AML-193 (cell line): ENCODE measurements at regions not wholly inside any gene's neighbourhood (a gene's known extent, or its start where the extent isn't known, plus 50 kb on each side); places are given as distances from the start of the nearest gene placed in this dataset.
A peak's percentile ranks its signal among the peaks of the same experiment; 100 is the strongest.
"Not testable (repeated sequence)": the region's sequence is repeated elsewhere in the genome, so short reads cannot be mapped to it uniquely, and the experiment has no call there.

ENCODE experiments used
- DNase-seq, 2 experiments: peaks; one replicate each; lab custom pipeline; 2025; lab: John Stamatoyannopoulos, UW

DNA sequence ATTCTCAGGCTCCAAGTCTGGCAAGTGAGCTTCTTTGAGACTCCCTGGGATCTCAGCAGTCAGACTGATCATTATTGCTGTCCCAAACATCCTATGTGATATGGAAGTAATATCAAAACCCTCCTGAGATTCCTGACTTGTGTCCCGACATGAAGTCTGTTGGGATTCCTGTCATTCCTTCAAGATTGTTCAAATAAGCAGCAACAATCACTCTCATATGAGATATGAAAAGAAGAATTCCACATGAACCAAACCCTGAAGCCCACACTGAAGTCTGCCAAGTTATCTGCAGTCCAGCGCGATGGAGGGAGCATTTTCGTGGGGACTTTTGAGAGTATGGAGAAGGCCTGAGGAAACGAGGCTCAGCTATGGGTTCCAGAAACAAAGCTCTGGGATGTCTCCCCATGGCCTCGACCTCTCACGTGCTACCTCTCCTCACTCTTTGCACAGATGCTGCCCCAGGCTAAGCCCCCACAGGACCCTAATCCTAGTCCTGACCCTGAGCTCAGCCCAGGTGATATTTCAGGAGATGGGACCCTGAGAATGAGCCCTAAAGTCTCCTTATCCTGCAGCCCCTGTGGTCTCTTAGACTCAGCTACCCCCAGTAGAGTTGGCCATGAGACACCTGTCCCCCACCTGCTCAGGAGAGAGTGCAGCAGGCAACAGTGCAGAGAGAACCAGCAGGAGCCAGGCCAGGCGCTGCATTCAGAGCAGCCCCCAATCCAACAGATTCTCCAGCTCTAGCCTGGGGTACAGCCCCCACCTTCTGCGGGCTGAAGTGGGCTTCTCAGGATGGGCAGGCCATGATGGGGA, 100.2 kb downstream of the GGTLC2 start:
- DNase-seq: no peak

DNA sequence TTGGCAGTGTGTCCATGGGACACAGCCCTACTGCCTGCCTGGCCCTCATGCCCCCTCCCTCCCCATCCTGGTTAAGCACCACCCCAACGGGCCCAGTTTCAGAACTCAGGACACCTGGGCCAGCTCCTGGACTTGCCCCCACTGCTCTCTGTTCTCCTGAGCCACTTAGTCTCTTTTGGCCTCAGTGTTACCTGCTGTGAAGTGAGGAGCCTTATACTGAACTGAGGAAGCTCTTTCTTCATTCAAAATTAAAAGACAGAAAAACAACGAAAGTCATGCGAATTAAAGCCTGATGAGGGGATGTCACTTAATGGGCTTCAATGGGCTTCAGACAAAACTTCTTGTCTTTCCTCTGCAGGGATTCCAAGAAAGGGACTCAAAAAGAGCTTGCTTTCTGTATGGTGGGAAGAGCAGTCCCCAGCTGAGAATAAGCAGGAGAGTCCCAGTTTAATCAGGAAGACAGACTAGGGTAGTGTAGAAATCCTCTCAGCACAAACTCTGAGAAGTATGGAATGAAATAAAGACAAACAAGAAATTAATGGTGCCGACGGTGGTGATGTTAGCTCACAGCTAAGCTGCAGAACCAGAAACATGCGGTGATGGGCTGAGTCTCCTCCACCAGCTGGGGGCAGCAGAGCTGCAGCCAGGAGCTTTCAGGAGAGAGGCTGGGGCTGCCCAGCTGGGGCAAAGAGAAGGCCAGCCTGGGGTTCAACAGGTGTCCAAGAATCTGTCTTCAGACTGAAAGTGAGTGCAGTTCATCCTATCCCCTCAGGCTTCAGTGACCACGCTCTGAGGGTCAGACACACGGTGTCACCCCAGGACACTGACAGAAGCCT, 101.0 kb downstream of the GGTLC2 start:
- DNase-seq: peak in 1 of 2 experiments; percentile 1

DNA sequence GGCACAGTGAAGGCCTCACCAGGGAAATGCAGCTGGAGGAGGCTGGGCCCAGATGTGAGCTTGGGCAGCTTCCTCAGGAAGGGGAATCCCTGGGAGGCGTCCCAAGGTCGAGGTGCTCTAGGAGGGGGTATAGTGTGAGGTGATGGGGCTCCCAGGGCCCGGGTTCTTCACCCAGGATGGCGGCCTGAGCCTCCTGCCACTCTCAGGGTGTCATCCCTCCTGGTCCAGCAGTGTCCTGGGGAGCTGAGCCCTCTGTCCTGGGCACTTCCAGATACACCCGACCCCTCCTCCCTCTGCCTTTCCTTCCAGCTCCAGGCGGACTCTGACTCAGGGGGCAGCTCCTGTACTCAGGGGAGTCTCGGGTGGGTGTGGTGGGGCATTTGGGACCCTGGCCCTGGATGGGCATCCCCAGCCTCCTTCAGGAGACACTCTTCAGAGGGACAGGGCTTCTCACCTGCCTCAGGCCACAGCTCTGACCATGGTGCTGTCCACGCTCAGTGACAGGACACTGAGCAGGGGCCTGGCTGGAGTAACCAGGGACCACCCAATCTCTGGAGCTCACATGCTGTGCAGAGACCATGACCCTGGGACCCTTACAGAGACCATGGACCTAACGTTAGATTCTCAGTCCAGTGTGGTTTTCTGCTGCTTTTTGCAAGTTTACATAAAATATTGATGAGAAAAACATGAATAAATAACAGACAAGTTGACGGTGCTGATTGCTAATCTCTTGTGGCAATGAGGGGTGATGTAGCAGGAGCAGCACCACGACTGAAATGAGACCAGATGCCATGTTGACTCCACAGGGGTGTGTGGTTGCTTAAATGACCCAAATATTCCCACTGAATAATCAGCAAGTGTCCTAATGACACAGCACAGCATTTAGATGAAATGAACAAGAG, 101.9 kb downstream of the GGTLC2 start:
- no peak for DNase-seq

DNA sequence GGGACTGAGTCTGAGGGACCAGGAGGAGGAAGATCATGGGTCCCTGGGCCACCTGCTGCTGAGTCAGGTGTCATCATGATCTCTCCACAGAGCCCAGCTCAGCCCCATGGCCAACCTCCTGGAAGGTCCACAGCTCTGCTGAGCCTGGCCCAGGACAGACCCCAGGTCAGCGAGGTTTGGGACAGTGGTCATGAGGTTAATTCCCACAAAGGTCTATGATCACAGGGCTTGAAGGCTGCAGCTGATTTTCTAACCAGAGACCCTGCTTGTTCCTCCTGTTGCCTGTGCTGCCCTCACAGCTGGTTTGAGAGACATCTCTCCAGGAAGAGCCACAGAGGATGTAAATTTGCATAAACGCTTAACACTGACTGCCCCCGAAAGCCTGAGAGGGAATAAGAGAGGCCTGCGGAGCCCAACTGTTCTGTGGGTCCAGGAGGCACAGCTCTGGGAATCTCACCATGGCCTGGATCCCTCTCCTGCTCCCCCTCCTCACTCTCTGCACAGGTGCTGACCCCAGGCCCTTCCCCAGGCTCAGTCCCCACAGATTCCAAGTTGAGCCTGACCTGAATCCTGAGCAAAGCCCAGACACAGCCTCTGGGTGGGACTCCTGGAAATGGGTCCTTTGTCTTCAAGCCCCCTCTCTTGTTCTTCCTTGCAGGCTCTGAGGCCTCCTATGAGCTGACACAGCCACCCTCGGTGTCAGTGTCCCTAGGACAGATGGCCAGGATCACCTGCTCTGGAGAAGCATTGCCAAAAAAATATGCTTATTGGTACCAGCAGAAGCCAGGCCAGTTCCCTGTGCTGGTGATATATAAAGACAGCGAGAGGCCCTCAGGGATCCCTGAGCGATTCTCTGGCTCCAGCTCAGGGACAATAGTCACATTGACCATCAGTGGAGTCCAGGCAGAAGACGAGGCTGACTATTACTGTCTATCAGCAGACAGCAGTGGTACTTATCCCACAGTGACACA, 102.8 kb downstream of the GGTLC2 start:
- no peak for DNase-seq

DNA sequence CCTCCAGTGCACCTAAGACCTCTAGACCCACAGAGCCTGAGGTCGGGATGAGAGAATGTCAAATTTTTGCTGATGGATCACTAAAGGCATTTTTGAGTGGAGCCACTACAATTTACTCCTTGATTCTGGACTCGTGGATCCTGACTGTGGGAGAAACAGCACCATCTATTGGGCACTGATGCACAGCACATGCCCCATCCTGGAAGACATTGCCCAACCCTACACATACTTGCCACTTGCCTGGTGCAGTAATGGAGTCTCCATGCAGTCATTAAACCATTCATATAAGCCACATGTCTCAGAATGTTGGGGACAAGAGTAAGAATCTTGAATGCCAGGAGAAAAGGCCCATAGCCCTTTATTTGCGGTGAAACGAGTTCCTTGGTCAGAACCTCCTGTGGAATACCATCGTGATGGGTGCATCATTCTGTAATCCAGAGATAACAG, 103.9 kb downstream of the GGTLC2 start:
- peak; percentile 17 to 23 for DNase-seq

DNA sequence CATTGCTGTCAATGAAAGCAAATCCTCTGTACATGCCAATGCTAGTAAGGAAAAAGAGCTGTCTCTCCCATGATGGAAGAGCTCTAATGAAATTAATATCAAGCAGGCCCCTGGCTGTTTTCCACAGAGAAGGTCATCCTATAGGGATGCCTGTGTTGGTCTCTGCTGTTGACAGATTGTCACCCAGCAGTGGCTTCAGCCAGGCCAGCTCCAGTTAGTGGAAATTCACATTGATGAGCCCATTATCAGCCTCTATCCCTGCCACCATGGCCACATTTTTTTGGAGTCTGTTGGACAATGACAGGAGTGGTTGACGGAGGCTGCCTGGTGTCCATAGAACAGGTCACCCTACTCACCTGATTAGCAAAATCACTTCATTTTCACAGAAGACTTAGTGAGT, 104.3 kb downstream of the GGTLC2 start:
- no peak for DNase-seq

DNA sequence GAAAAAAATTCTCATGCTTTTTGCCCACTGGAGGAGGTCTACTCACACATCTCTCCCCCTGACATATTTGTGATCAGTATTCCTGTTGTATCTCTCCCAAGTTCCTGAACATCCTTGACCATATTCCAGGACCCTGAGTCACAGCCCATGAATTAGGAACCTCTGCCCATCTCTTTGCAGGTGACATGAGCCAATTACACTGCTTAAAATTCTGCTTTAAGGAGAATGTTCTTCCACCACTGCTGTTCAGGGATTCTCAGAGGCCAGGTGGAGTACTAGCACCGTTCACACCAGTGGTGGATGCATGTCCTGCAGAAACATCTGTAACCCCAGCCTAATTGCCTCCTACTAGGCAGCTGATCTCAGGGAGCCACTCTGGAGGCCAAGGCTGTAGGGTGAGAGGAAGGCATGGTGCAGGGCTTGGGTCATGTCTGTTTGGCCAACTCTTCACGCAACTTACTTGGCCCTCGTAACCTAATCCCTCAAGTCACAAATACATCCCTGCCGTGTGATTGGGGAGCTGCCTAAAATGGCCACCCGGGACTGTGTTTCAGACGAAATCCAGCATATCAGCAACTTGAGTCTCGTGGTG, 104.8 kb downstream of the GGTLC2 start:
- no peak for DNase-seq

DNA sequence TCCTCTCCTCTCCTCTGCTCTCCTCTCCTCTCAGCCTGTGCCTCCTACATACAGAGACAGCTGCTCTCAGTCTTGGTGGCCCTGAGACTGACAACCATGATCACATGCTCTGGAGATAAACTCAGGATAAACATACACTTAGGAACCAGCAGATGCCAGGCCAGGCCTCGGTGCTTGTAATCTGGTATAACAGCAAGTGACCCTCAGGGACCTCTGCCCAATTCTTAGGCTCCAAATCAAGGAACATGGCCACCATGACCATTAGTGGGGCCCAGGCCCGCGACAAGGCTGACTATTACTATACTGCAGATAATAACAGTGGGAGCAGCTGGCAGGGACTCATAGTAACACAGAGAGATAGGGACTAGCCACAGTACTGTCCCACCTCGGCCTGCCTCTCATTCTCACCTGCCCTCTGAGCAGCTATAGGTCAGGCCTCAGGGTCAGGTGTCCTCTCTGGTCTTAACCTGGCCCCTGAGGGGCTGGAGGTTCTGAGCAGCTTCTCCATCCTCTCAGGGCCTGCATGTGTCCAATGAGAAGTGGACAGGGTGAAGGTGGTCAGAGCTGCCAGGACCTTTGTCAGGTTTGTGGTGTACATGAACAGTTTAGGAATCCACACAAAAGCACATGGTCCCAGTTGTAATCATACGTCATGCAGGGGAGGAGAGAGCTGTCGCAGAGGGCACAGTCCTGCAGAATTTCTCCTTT, 106.1 kb downstream of the GGTLC2 start:
- DNase-seq: no peak

DNA sequence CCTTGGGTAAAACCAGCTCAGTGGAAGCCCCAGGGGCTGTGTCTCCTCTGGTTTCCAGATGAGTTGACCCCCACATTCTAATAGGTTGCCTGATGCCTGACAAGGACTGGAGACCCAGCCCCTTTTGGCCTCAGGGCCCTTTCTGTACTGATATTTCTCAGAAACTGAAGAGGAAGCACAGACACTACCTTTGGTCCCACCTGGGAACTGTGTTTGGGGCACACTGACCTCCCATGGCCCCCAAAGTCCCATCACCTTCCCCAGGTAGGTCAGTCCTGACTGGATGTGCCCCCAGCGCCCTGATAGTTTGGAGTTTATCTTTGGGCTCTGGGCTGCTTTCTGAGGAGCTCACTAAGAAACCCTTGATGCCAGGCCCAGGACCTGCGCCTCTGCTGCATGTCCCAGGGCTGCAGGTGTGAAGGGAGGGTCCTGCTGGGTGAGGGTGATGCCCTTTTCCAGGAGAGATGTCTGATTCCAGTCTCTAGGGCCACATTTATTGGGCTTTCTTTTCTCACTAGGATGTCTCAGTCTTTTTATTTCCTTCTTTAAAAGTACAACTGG, 106.7 kb downstream of the GGTLC2 start:
- DNase-seq: no peak

DNA sequence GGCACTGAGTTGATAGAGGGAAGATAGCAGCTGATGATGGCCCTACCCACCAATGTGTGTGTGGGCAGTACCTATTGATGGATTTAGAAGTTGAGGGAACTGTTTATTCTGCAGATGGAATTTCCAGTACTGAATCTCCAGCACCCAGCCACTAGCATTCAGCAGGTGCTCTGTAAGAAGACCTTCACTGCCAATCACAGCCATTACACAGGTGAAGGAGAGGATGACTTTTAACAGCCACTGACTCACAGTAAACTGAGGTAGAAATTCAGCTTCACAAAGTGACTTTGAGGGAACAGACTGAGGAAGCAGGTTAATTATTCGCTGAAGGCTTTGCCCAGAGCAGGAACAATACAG, 107.8 kb downstream of the GGTLC2 start:
- no peak for DNase-seq

DNA sequence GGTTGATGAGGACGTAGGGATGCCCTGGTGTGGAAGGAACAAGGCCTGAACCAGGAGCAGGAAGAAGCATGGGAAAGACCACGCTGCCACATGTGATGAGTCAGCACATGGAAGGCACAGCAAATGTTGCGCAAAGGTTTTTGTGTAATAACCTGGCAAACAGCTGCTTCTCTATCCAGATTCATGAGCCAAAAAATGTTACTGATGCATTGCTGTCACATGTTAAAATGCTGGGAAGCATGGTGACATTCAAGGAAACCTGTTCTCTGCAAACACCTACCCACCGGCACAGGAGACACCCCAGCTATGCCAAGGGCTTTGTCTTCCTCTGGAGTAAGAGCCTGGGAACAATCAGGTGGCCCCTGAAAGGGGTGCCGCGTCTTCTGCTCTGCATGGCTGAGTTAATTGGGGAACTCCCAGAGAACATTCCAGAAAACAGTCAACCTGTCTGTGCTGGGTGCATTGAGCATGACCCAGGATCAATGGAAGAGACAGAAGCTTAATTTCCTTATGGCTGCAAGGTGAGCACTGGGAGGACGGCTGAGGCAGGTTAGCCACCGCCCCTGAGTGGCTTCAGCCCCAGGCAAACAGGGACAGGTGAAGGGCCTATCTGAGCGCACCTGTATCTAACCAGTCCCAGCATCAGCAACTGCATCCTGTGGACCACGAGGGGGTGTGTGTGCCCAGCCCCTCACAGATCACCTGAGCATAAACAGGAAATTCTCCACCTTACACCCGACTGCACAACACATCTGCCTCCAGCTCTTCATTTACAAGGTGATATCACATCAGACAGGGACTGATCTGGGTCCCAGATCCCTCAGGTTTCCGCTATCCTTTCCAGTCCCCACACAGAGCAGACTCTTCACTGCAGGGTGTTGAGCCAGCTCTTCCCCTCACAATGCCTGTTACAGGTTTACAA, 108.4 kb downstream of the GGTLC2 start:
- DNase-seq: peak; percentile 23 to 45

DNA sequence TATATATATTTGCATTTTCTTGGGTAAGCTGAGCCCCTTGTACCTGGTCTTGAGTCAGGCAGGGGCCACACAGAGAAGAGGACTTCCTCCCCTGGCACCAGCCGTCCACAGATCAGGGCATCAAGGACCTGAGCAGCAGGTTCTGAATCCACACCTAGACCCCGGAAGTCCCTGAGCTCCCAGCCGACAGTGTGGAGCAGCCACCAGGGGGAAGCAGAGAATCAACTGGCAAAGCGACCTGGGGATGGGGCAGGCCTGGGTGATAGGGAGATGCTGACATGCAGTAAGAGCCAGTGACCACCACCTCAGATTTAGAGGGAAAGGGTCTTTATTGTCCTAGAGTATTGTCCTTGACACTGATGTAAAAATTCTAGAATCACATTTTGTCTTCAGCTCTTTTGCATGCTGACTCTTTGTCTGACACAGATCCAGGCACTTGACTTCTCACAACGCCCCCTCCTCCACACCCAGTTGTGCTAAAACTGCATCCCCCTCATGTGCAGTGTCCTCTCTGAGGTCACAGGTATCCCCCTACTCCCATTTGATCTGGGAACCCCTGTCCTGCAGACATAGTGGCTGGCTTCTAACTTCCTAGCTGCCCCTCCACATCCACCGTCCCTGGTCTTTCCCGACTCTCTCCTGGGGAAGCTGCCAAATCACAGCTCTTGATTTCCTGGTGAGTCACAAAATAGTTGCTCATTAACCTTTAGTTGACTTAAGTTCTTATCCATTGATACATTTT, 109.3 kb downstream of the GGTLC2 start:
- peak; percentile 40 to 54 for DNase-seq

DNA sequence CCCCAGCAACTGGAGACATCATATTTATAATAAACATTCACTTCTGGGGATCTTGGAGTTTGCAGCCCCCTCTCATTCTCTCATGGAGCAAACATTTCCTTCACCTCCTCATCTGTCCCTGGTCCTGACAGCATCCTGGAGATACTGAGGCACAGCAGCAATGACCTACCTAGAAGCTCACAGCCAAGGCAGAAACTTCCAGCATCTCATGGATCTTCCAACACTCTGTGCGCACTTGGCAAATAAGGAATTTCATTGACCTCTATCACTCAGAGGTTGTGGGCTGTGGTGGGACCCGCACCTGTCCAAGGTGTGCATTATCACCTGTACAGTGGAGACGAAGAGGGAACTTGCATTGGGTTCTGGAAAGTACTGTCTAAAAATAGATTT, 109.8 kb downstream of the GGTLC2 start:
- no peak for DNase-seq

DNA sequence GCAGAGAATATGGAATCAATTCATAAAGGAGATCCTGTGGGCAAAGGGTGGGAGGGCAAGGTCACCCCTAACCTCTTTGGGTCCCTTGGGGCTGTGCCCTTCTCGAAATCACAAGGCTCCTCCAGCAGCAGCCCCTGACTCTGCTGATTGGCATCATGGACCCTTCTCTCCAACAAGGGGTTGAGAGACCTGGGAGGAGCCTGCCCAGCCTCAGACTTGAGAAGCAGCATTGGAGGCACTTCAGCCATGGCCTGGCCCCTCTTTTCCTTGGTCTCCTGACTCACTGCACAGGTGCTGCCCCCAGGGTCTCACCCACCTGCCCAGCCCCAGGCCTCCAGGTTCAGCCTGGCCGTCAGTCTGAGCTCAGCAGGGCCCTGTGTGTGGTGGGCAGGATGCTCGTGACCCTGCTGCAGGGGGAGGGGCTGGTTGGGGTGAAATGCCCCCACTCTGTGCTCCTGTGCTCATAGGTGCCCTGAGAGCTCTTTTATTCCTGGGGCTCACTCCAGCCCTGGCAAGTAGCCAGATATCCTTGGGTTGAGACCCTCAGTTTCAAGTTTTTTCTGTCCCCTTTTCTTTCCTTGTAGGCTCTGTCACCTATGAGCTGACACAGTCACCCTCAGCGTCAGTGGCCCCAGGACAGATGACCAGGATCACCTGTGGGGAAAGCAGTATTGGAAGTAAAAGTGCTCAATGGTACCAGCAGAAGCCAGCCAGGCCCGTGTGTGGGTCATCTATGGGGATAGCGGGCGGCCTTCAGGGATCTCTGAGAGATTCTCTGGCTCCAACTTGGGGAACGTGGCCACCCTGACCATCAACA, 110.8 kb downstream of the GGTLC2 start:
- no peak for DNase-seq

DNA sequence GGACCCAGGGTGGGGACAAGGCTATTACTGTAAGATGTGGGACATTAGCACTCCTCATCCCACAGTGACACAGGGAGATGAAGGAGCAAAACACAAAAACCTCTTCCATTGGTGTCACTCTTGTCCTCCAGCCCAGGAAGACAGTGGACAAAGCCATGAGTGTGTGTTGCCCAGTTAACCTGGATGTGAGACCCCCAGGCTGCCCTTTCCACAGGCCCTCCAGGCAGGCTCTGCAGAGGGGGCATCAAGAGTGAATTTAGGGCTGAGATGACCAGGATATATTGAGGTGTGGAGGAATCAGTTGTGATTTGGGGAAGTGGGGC, 111.3 kb downstream of the GGTLC2 start:
- no peak for DNase-seq

DNA sequence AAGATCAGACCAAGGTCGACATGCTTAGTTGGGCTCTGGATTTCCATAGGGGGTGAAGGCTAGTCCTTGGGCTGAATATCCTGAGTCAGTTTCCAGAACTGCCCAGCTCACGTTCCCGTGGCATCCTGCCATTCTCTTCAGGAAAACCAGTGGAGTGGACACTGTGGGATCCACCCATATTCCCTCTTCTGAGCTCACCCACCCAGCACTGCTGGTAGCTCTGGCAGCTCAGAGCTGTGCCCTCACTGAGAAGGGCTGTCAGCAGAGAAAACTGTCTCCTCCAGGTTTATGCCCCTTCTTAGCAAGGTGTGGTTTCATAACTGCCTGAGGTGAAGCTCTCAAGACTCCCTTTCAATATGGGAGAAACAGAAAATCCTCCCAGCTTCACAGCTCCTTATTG, 111.7 kb downstream of the GGTLC2 start:
- no peak for DNase-seq

DNA sequence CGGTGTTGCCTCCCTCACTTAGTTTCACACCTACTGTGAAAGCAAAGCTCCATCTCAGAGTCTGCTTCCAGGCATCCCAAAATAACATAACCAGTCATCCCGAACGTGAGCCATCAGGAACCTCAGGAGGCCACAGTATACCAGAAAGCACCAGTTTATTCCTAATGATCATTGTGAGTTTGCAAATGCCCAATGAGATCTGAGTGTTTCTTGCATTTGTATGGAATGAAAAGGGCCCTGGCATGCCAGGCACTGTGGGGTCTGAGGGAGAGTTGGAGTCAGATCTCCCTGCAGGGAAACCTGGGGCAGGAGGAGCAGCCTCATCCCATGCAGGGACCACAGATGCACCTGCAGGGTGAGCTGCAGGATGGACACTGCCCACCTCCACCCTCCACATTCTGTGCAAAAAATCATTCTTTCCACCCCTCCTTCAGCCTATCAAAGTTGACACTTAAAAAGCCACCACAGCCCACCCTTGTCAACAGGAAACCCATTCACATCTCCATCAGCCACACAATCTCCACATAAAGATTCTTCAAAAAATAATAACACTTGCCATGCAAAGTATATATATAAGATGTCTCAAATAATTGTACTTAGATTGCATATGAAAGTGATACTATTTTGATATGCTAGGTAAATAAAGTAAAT, 112.3 kb downstream of the GGTLC2 start:
- DNase-seq: not testable (repeated sequence)
